MM.1S (cell line): ENCODE measurements at regions not wholly inside any gene's neighbourhood (a gene's known extent, or its start where the extent isn't known, plus 50 kb on each side); places are given as distances from the start of the nearest gene placed in this dataset.

Experiments
- EZH2 ChIP-seq: fragments of 300-600 bp; sonication (generic); optimal IDR thresholded peaks from 2 replicates; pipeline ENCODE3; 2017; ENCODE audit warnings: low read depth, mild to moderate bottlenecking, antibody characterized with exemption, low read length, mixed read lengths
- EZH2phosphoT487 ChIP-seq: fragments of 300-600 bp; sonication (generic); IDR thresholded peaks from 2 replicates; pipeline ENCODE4 v1.6.1; 2018; ENCODE audit warnings: antibody characterized with exemption, low read length
- TF ChIP-seq, protein P1 (sequence below): fragments of 300-600 bp; sonication (generic); IDR thresholded peaks from 2 replicates; pipeline ENCODE4 v1.5.1; 2016; ENCODE audit warnings: antibody characterized with exemption, low read length, mixed read lengths

DNA sequence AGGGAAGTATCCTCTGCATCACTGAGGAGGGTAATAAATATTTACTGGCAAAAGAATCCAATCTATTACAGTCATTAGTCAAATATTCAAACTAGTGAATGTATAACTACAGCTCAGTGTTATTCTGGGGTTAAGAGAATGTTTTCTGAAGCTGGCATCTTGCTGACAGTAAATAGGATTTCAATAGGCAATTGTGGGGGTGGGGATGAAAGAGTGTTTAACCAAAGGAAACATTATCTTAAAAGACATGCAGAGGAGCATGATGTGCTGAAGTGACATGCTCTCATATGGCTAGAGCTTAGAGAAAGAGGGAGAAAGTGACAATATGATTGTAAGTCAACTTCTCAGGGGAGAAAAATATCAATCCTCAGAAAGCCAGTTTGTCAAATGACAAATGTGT is 618.4 kb upstream of the RIOK2 start:
- TF ChIP-seq, protein P1, sequence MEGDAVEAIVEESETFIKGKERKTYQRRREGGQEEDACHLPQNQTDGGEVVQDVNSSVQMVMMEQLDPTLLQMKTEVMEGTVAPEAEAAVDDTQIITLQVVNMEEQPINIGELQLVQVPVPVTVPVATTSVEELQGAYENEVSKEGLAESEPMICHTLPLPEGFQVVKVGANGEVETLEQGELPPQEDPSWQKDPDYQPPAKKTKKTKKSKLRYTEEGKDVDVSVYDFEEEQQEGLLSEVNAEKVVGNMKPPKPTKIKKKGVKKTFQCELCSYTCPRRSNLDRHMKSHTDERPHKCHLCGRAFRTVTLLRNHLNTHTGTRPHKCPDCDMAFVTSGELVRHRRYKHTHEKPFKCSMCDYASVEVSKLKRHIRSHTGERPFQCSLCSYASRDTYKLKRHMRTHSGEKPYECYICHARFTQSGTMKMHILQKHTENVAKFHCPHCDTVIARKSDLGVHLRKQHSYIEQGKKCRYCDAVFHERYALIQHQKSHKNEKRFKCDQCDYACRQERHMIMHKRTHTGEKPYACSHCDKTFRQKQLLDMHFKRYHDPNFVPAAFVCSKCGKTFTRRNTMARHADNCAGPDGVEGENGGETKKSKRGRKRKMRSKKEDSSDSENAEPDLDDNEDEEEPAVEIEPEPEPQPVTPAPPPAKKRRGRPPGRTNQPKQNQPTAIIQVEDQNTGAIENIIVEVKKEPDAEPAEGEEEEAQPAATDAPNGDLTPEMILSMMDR, result no peak
- TF ChIP-seq EZH2phosphoT487 (no peak), EZH2 (no peak)
